K562 (cell line): ENCODE measurements at regions not wholly inside any gene's neighbourhood (a gene's known extent, or its start where the extent isn't known, plus 50 kb on each side); places are given as distances from the start of the nearest gene placed in this dataset.

Experiments used
- ATAC-seq: fragments of 200-7000 bp; cut with Tn5 transposase; 3 replicates; pipeline ENCODE4 v1.9.1; 2020; ENCODE audit warnings: moderate library complexity
- BruUV-seq: library from RNA; stranded (reverse); fragments of 400-500 nt; replicated peaks from 2 replicates; lab custom pipeline; 2021; lab: Mats Ljungman, UMichigan
- CTCF ChIA-PET: fragments of 300-600 bp; formaldehyde crosslinking; extraction: SDS; loops from one replicate; lab custom pipeline; 2021; ENCODE audit warnings: low intra/inter-chr PET ratio; lab: Yijun Ruan, JAX
- POLR2A ChIA-PET: fragments of 300-600, 350-650 bp; sonication (Branson Sonifier 250); formaldehyde crosslinking; extraction: SDS; loops from one replicate; lab custom pipeline; 2021; ENCODE audit warnings: antibody characterized with exemption, inconsistent platforms; lab: Yijun Ruan, JAX
- DNase-seq, 4 experiments: peaks; one replicate each; pipeline versions ENCODE4 v3.0.0 to v3.0.0-alpha.2; 2011 to 2018; ENCODE audit warnings: low spot score in 3 of 4, mixed read lengths in 3 of 4; ENCODE audit errors: extremely low read depth in 1 of 4
- FAIRE-seq: peaks from 2 replicates; lab custom pipeline; 2011; peaks lifted over from hg19 to GRCh38; lab: Jason Lieb, UNC
- H2AFZ ChIP-seq: 2 replicates; pipeline ENCODE4 v1.6.0; 2011; ENCODE audit warnings: low read depth, low read length, control low read depth, inconsistent platforms
- H3K27ac ChIP-seq: fragments of 200-600 bp; 3 replicates; pipeline ENCODE4 v1.8.0; 2011; ENCODE audit warnings: low read depth, mild to moderate bottlenecking, control low read depth, inconsistent platforms, low read length, moderate library complexity, mixed read lengths; ENCODE audit errors: extremely low read depth
- H3K27me3 ChIP-seq, 2 experiments: fragments of 300-600 bp in 1 of 2; 2 replicates in 1 of 2; 3 replicates in 1 of 2; pipeline versions ENCODE4 v1.6.0 to v1.8.0; 2011; ENCODE audit warnings: inconsistent platforms in 2 of 2, low read length in 2 of 2, mild to moderate bottlenecking in 1 of 2, mixed read lengths in 1 of 2, moderate library complexity in 1 of 2; ENCODE audit not compliant: control insufficient read depth in 2 of 2, insufficient read depth in 2 of 2
- H3K36me3 ChIP-seq: fragments of 300-600 bp; 3 replicates; pipeline ENCODE4 v1.8.0; 2011; ENCODE audit warnings: mild to moderate bottlenecking, low read length, inconsistent platforms; ENCODE audit not compliant: control insufficient read depth, insufficient read depth
- H3K4me1 ChIP-seq, 2 experiments: fragments of 200-600 bp in 1 of 2; replicated peaks in 1 of 2; 2 replicates in 1 of 2; 3 replicates in 1 of 2; pipeline versions ENCODE4 v1.5.1 to v1.8.0; 2011; ENCODE audit warnings: inconsistent platforms in 2 of 2, low read length in 2 of 2, mild to moderate bottlenecking in 1 of 2, mixed read lengths in 1 of 2, moderate library complexity in 1 of 2; ENCODE audit not compliant: control insufficient read depth in 2 of 2, insufficient read depth in 2 of 2
- H3K4me2 ChIP-seq: 2 replicates; pipeline ENCODE4 v1.6.1; 2011; ENCODE audit warnings: low read length, control low read depth, inconsistent platforms, mixed read lengths; ENCODE audit not compliant: insufficient read depth
- H3K4me3 ChIP-seq: fragments of 200-600 bp; sonication (generic), shearing (Covaris generic); 2 replicates; pipeline ENCODE4 v1.5.1; 2016; ENCODE audit warnings: control low read depth, inconsistent platforms
- H3K79me2 ChIP-seq: fragments of 200-600 bp; 3 replicates; pipeline ENCODE4 v1.8.0; 2011; ENCODE audit warnings: low read length, inconsistent platforms; ENCODE audit not compliant: control insufficient read depth, insufficient read depth
- H3K9ac ChIP-seq, 2 experiments: 2 replicates each; pipeline versions ENCODE4 v1.6.0 to v1.6.1; 2011; ENCODE audit warnings: low read depth in 2 of 2, low read length in 2 of 2, control low read depth in 1 of 2, inconsistent platforms in 1 of 2, mild to moderate bottlenecking in 1 of 2, mixed read lengths in 1 of 2; ENCODE audit not compliant: insufficient read depth in 1 of 2
- H3K9me1 ChIP-seq: one replicate; pipeline ENCODE4 v1.6.0; 2011; ENCODE audit warnings: inconsistent platforms, mild to moderate bottlenecking, low read length, moderate library complexity; ENCODE audit not compliant: control insufficient read depth, insufficient read depth
- H3K9me3 ChIP-seq: replicated peaks from 2 replicates; pipeline ENCODE4 v1.5.1; 2011; ENCODE audit warnings: low read depth, low read length, inconsistent platforms; ENCODE audit not compliant: control insufficient read depth, insufficient read depth
- H4K20me1 ChIP-seq: replicated peaks from 2 replicates; pipeline ENCODE4 v1.6.1; 2011; ENCODE audit warnings: low read length, inconsistent platforms, mixed read lengths; ENCODE audit not compliant: control insufficient read depth, insufficient read depth
- ARHGAP35 ChIP-seq: fragments of 450-650 bp; IDR thresholded peaks from 2 replicates; pipeline ENCODE4 v1.6.1; 2018; ENCODE audit not compliant: partially characterized antibody
- BCLAF1 ChIP-seq, 2 experiments: fragments of 450-650 bp in 1 of 2; IDR thresholded peaks; 2 replicates each; pipeline ENCODE4 v1.6.1; 2011 to 2017; ENCODE audit warnings: low read depth in 2 of 2, antibody characterized with exemption in 1 of 2, borderline replicate concordance in 1 of 2, low read length in 1 of 2, mild to moderate bottlenecking in 1 of 2, mixed read lengths in 1 of 2; ENCODE audit not compliant: control insufficient read depth in 1 of 2
- BMI1 ChIP-seq: fragments of 150-350 bp; IDR thresholded peaks from 2 replicates; pipeline ENCODE4 v1.6.1; 2014; ENCODE audit warnings: low read length
- DPF2 ChIP-seq: fragments of 450-650 bp; IDR thresholded peaks from 2 replicates; pipeline ENCODE4 v1.6.1; 2016
- EGR1 ChIP-seq: fragments of 450-650 bp; conservative IDR thresholded peaks from 2 replicates; pipeline ENCODE4 v1.6.1; 2017; ENCODE audit warnings: mild to moderate bottlenecking
- ELF2 ChIP-seq: fragments of 250-450 bp; sonication (Bioruptor Pico); IDR thresholded peaks from 2 replicates; pipeline ENCODE4 v1.5.0; 2021; ENCODE audit warnings: mild to moderate bottlenecking
- MCM2 ChIP-seq: fragments of 450-650 bp; IDR thresholded peaks from 2 replicates; pipeline ENCODE4 v1.6.1; 2017; ENCODE audit warnings: low read depth, mild to moderate bottlenecking
- U2AF1 ChIP-seq: fragments of 200-400 bp; formaldehyde crosslinking; optimal IDR thresholded peaks from 2 replicates; pipeline ENCODE3; 2017; ENCODE audit warnings: mild to moderate bottlenecking, low read depth, low read length, moderate library complexity
- XRCC5 ChIP-seq: fragments of 200-400 bp; formaldehyde crosslinking; IDR thresholded peaks from 2 replicates; pipeline ENCODE4 v1.6.1; 2017; ENCODE audit warnings: low read depth, mild to moderate bottlenecking, low read length
- ZEB2 ChIP-seq: fragments of 450-650 bp; IDR thresholded peaks from 2 replicates; pipeline ENCODE4 v1.6.1; 2016
- ZHX1 ChIP-seq: fragments of 150-350 bp; conservative IDR thresholded peaks from 2 replicates; pipeline ENCODE4 v1.6.1; 2014; ENCODE audit warnings: low read length
- WGBS: fragments of 100-300 bp; shearing (Covaris generic); methylation state at CpG from one replicate; pipeline ENCODE4 v1.1.6; 2016; ENCODE audit warnings: low coverage, mixed read lengths; ENCODE audit not compliant: insufficient coverage; ENCODE audit errors: missing lambda C conversion rate; 5-methylcytosine and 5-hydroxymethylcytosine counted together
- in situ Hi-C: fragments of 300-500 bp; cut with MboI; formaldehyde crosslinking; loops from 4 replicates; pipeline ENCODE4 v1.15.0; 2018; ENCODE audit warnings: inconsistent platforms, mixed read lengths
- intact Hi-C: fragments of 100-400 bp; cut with micrococcal nuclease; formaldehyde crosslinking; loops from 2 replicates; pipeline ENCODE4 v1.14.2; 2022
- TF ChIP-seq, protein P1 (sequence below), 2 experiments: fragments of 250-450 bp in 1 of 2; fragments of 450-650 bp in 1 of 2; sonication (Bioruptor Pico) in 1 of 2; IDR thresholded peaks; 2 replicates each; pipeline versions ENCODE4 v1.6.1 to v1.8.0; 2016 to 2021; ENCODE audit warnings: mild to moderate bottlenecking in 2 of 2, moderate library complexity in 2 of 2, missing compliant biosample characterization in 1 of 2, missing genetic modification characterization in 1 of 2
- TF ChIP-seq, protein P2 (sequence below): sonication (generic); formaldehyde crosslinking; IDR thresholded peaks from 2 replicates; pipeline ENCODE4 v1.9.0; 2022; ENCODE audit warnings: mild to moderate bottlenecking, missing genetic modification reagents

DNA sequence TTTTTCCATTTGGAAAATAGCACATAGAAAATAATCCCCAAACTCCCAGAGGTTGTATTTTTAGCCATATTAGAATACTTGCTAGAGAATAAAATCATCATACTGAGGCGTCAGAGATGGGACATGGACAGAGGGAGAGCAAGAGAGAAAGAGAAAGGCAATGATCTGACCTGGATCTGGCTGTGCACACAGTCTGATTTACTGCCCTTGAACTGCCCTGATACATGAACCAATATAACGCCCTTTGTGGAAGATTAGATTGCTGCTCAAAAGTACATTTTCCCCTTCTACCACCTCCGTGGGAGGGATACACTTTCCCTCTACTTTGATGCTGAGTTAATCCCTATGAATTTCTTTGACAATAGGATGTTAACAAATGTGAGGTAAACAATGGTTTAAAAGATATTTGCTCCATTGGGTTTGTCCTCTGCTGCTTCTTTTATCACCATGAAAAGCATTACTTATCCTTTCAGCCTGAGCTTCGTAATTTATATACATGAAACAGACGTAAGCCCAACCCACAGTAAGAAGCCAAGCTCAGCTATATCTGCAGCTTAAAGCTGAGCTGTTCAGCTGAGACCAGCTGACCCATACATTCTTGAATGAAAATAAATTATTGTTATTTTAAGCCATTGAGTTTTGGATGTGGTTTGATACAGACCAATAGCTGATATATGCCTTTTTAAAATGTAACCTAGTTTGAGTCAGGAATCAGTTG lies 1664.6 kb upstream of the CELF4 start:
- no peak overlapping the region for H3K27ac ChIP-seq
- ChIA-PET CTCF (no interaction called here), POLR2A (no interaction called here)
- ATAC-seq: no peak
- H3K9ac ChIP-seq: no peak overlapping the region
- intact Hi-C loops: no loop called here
- H2AFZ ChIP-seq: no peak overlapping the region
- no peak for DNase-seq
- in situ Hi-C loops: no loop called here
- H3K27me3 ChIP-seq: no peaks in the 10 kb centered on the region
- H3K4me3 ChIP-seq: no peak overlapping the region
- no peaks in the 10 kb centered on the region for H3K9me1 ChIP-seq
- H3K4me2 ChIP-seq: no peak overlapping the region
- no peaks in the 10 kb centered on the region for H4K20me1 ChIP-seq
- BruUV-seq: no TSS peak
- H3K4me1 ChIP-seq: no peaks in the 10 kb centered on the region
- H3K79me2 ChIP-seq: no peaks in the 10 kb centered on the region
- no peaks in the 10 kb centered on the region for H3K36me3 ChIP-seq
- WGBS: 0% methylated on average over 5 of the region's 5 CpGs
- no peaks in the 10 kb centered on the region; the same call in 1 of the 2 replicates for H3K9me3 ChIP-seq
- no peak for FAIRE-seq
- TF ChIP-seq U2AF1 (no peak), ZHX1 (no peak), EGR1 (no peak), MCM2 (no peak), BCLAF1 (IDR thresholded peaks at IDR 0.05; ENCODE audit: borderline replicate concordance in 1 of 2, control insufficient read depth in 1 of 2, low read depth in 2 of 2, low read length in 1 of 2) (no peak), ARHGAP35 (no peak), ELF2 (CRISPR knock-in tag) (no peak), DPF2 (no peak), ZEB2 (no peak), BMI1 (no peak), XRCC5 (no peak)
- TF ChIP-seq, protein P1, sequence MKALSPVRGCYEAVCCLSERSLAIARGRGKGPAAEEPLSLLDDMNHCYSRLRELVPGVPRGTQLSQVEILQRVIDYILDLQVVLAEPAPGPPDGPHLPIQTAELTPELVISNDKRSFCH (CRISPR knock-in tag; IDR thresholded peaks at IDR 0.05): no peak
- TF ChIP-seq, protein P1 (tag; IDR thresholded peaks at IDR 0.05): no peak
- TF ChIP-seq, protein P2, sequence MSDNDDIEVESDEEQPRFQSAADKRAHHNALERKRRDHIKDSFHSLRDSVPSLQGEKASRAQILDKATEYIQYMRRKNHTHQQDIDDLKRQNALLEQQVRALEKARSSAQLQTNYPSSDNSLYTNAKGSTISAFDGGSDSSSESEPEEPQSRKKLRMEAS: no peak
